Karpas-422 (cell line): ENCODE measurements at regions not wholly inside any gene's neighbourhood (a gene's known extent, or its start where the extent isn't known, plus 50 kb on each side); places are given as distances from the start of the nearest gene placed in this dataset.
A peak's percentile ranks its signal among the peaks of the same experiment; 100 is the strongest.

ENCODE experiments used
- DNase-seq: peaks from one replicate; pipeline ENCODE4 v3.0.0-alpha.2; 2015
- H2AFZ ChIP-seq: fragments of 200-600 bp; sonication (generic); 2 replicates; pipeline ENCODE4 v1.6.1; 2014; ENCODE audit warnings: antibody characterized with exemption, low read length, mixed read lengths
- H3K27ac ChIP-seq: fragments of 200-600 bp; sonication (generic); 2 replicates; pipeline ENCODE4 v1.5.1; 2014; ENCODE audit warnings: mild to moderate bottlenecking, low read length, moderate library complexity
- H3K27me3 ChIP-seq: fragments of 200-600 bp; sonication (generic); 2 replicates; pipeline ENCODE4 v1.6.1; 2014; ENCODE audit warnings: low read length, mixed read lengths
- H3K36me3 ChIP-seq: fragments of 200-600 bp; sonication (generic); 2 replicates; pipeline ENCODE4 v1.6.1; 2014; ENCODE audit warnings: low read length, mixed read lengths; ENCODE audit not compliant: insufficient read depth
- H3K4me1 ChIP-seq: fragments of 200-600 bp; sonication (generic); 2 replicates; pipeline ENCODE4 v1.6.1; 2014; ENCODE audit warnings: mild to moderate bottlenecking, low read length, mixed read lengths
- H3K4me2 ChIP-seq: fragments of 200-600 bp; sonication (generic); 2 replicates; pipeline ENCODE4 v1.6.1; 2014; ENCODE audit warnings: low read length, low read depth, mild to moderate bottlenecking; ENCODE audit not compliant: poor library complexity, severe bottlenecking
- H3K4me3 ChIP-seq: fragments of 200-600 bp; sonication (generic); 2 replicates; pipeline ENCODE4 v1.5.1; 2014; ENCODE audit warnings: mild to moderate bottlenecking, antibody characterized with exemption, low read length, mixed read lengths
- H3K79me2 ChIP-seq: fragments of 200-600 bp; sonication (generic); 2 replicates; pipeline ENCODE4 v1.6.1; 2014; ENCODE audit warnings: mild to moderate bottlenecking, low read length, mixed read lengths
- H3K9ac ChIP-seq: fragments of 200-600 bp; sonication (generic); 2 replicates; pipeline ENCODE4 v1.6.0; 2014; ENCODE audit warnings: low read length
- H3K9me2 ChIP-seq: fragments of 200-600 bp; sonication (generic), shearing (Covaris generic); replicated peaks from 2 replicates; pipeline ENCODE4 v1.6.0; 2014; ENCODE audit warnings: mild to moderate bottlenecking, low read length, moderate library complexity; ENCODE audit not compliant: insufficient read depth
- H3K9me3 ChIP-seq: fragments of 300-700, 200-600 bp; sonication (generic); 2 replicates; pipeline ENCODE4 v1.6.1; 2014; ENCODE audit warnings: low read length, mixed read lengths
- H4K20me1 ChIP-seq: fragments of 200-600 bp; sonication (generic); 2 replicates; pipeline ENCODE4 v1.6.1; 2014; ENCODE audit warnings: mild to moderate bottlenecking, antibody characterized with exemption, low read length, low read depth; ENCODE audit not compliant: insufficient read depth

- Histone ChIP-seq H3K9me3 (no peaks in the 10 kb centered on the region), H3K4me1 (0 out of 2 replicates have a peak, but pooled peaks cover 3% of the 10 kb centered on the region), H3K4me3 (no peak overlapping the region), H3K36me3 (no peaks in the 10 kb centered on the region), H3K9ac (no peak overlapping the region), H3K27me3 (no peaks in the 10 kb centered on the region), H2AFZ (no peak overlapping the region), H3K4me2 (no peak overlapping the region), H3K27ac (no peak overlapping the region), H4K20me1 (no peaks in the 10 kb centered on the region), H3K9me2 (no peaks in the 10 kb centered on the region), H3K79me2 (no peaks in the 10 kb centered on the region)
- DNase-seq, result no peak
Observed at GRCh38 chr4:55727746-55728145, 91.6 kb upstream of the NMU start.

GRCh38 chr4:55729351-55730279, 90.0 kb upstream of the EXOC1L start:
- Histone ChIP-seq H3K9me3 (no peaks in the 10 kb centered on the region), H3K4me2 (no peak overlapping the region), H3K4me3 (no peak overlapping the region), H3K4me1 (0 out of 2 replicates have a peak, but pooled peaks cover 3% of the 10 kb centered on the region), H4K20me1 (no peaks in the 10 kb centered on the region), H3K79me2 (no peaks in the 10 kb centered on the region), H3K36me3 (no peaks in the 10 kb centered on the region), H2AFZ (no peak overlapping the region), H3K27ac (no peak overlapping the region), H3K27me3 (no peaks in the 10 kb centered on the region), H3K9me2 (no peaks in the 10 kb centered on the region), H3K9ac (no peak overlapping the region)
- DNase-seq, result no peak

GRCh38 chr4:55730280-55730931, 89.2 kb upstream of the EXOC1L start:
- H3K36me3 ChIP-seq, result no peaks in the 10 kb centered on the region
- DNase-seq, result no peak
- H3K4me2 ChIP-seq, result no peak overlapping the region
- no peaks in the 10 kb centered on the region for H3K4me1 ChIP-seq
- H3K9ac ChIP-seq, result no peak overlapping the region
- no peaks in the 10 kb centered on the region for H3K9me2 ChIP-seq
- no peaks in the 10 kb centered on the region for H3K27me3 ChIP-seq
- no peak overlapping the region for H3K27ac ChIP-seq
- no peaks in the 10 kb centered on the region for H3K9me3 ChIP-seq
- H4K20me1 ChIP-seq, result no peaks in the 10 kb centered on the region
- no peak overlapping the region for H3K4me3 ChIP-seq
- H2AFZ ChIP-seq, result no peak overlapping the region
- H3K79me2 ChIP-seq, result no peaks in the 10 kb centered on the region

GRCh38 chr4:55731959-55732358, 87.6 kb upstream of the EXOC1L start:
- Histone ChIP-seq H4K20me1 (no peaks in the 10 kb centered on the region), H2AFZ (no peak overlapping the region), H3K36me3 (no peaks in the 10 kb centered on the region), H3K9ac (no peak overlapping the region), H3K9me2 (no peaks in the 10 kb centered on the region), H3K4me3 (no peak overlapping the region), H3K9me3 (no peaks in the 10 kb centered on the region), H3K79me2 (no peaks in the 10 kb centered on the region), H3K4me2 (no peak overlapping the region), H3K4me1 (no peaks in the 10 kb centered on the region), H3K27me3 (no peaks in the 10 kb centered on the region), H3K27ac (no peak overlapping the region)
- no peak for DNase-seq

GRCh38 chr4:55732864-55733263, 86.7 kb upstream of the EXOC1L start:
- no peak for DNase-seq
- Histone ChIP-seq H3K36me3 (no peaks in the 10 kb centered on the region), H3K79me2 (no peaks in the 10 kb centered on the region), H3K27me3 (no peaks in the 10 kb centered on the region), H3K4me3 (no peak overlapping the region), H3K9me3 (no peaks in the 10 kb centered on the region), H3K27ac (no peak overlapping the region), H3K4me1 (no peaks in the 10 kb centered on the region), H4K20me1 (no peaks in the 10 kb centered on the region), H3K4me2 (no peak overlapping the region), H3K9ac (no peak overlapping the region), H2AFZ (no peak overlapping the region), H3K9me2 (no peaks in the 10 kb centered on the region)

GRCh38 chr4:55733932-55734331, 85.7 kb upstream of the EXOC1L start:
- Histone ChIP-seq H3K4me3 (no peak overlapping the region), H3K4me2 (no peak overlapping the region), H3K9me3 (no peaks in the 10 kb centered on the region), H3K79me2 (no peaks in the 10 kb centered on the region), H3K27ac (no peak overlapping the region), H3K27me3 (no peaks in the 10 kb centered on the region), H3K9me2 (no peaks in the 10 kb centered on the region), H3K36me3 (no peaks in the 10 kb centered on the region), H2AFZ (no peak overlapping the region), H4K20me1 (no peaks in the 10 kb centered on the region), H3K9ac (no peak overlapping the region), H3K4me1 (no peaks in the 10 kb centered on the region)
- DNase-seq, result no peak

GRCh38 chr4:55736605-55737183, 82.9 kb upstream of the EXOC1L start:
- H3K9me3 ChIP-seq, result no peaks in the 10 kb centered on the region
- no peaks in the 10 kb centered on the region for H3K9me2 ChIP-seq
- no peaks in the 10 kb centered on the region for H3K4me1 ChIP-seq
- no peak overlapping the region for H3K27ac ChIP-seq
- DNase-seq, result peak; percentile 61
- H4K20me1 ChIP-seq, result no peaks in the 10 kb centered on the region
- H2AFZ ChIP-seq, result no peak overlapping the region
- H3K4me3 ChIP-seq, result no peak overlapping the region
- no peaks in the 10 kb centered on the region for H3K27me3 ChIP-seq
- H3K9ac ChIP-seq, result no peak overlapping the region
- H3K4me2 ChIP-seq, result no peak overlapping the region
- H3K79me2 ChIP-seq, result no peaks in the 10 kb centered on the region
- H3K36me3 ChIP-seq, result no peaks in the 10 kb centered on the region

GRCh38 chr4:55742655-55743202, 76.9 kb upstream of the EXOC1L start:
- Histone ChIP-seq H4K20me1 (no peaks in the 10 kb centered on the region), H3K9ac (no peak overlapping the region), H3K27me3 (no peaks in the 10 kb centered on the region), H3K9me2 (no peaks in the 10 kb centered on the region), H3K27ac (no peak overlapping the region), H3K9me3 (no peaks in the 10 kb centered on the region), H3K36me3 (no peaks in the 10 kb centered on the region), H3K4me1 (no peaks in the 10 kb centered on the region), H2AFZ (no peak overlapping the region), H3K4me2 (no peak overlapping the region), H3K79me2 (no peaks in the 10 kb centered on the region), H3K4me3 (no peak overlapping the region)
- DNase-seq, result no peak
